ENCODE measurements at regions not wholly inside any gene's neighbourhood (a gene's known extent, or its start where the extent isn't known, plus 50 kb on each side); places are given as distances from the start of the nearest gene placed in this dataset.
"Not testable (repeated sequence)": the region's sequence is repeated elsewhere in the genome, so short reads cannot be mapped to it uniquely, and the experiment has no call there.

GRCh38 chr22:22745225-22746060, 101.0 kb downstream of the GGTLC2 start:
- DNase-seq, result peak; percentile 62

DNA sequence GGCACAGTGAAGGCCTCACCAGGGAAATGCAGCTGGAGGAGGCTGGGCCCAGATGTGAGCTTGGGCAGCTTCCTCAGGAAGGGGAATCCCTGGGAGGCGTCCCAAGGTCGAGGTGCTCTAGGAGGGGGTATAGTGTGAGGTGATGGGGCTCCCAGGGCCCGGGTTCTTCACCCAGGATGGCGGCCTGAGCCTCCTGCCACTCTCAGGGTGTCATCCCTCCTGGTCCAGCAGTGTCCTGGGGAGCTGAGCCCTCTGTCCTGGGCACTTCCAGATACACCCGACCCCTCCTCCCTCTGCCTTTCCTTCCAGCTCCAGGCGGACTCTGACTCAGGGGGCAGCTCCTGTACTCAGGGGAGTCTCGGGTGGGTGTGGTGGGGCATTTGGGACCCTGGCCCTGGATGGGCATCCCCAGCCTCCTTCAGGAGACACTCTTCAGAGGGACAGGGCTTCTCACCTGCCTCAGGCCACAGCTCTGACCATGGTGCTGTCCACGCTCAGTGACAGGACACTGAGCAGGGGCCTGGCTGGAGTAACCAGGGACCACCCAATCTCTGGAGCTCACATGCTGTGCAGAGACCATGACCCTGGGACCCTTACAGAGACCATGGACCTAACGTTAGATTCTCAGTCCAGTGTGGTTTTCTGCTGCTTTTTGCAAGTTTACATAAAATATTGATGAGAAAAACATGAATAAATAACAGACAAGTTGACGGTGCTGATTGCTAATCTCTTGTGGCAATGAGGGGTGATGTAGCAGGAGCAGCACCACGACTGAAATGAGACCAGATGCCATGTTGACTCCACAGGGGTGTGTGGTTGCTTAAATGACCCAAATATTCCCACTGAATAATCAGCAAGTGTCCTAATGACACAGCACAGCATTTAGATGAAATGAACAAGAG, 101.9 kb downstream of the GGTLC2 start:
- no peak for DNase-seq

GRCh38 chr22:22746963-22747933, 102.8 kb downstream of the GGTLC2 start:
- no peak for DNase-seq

DNA sequence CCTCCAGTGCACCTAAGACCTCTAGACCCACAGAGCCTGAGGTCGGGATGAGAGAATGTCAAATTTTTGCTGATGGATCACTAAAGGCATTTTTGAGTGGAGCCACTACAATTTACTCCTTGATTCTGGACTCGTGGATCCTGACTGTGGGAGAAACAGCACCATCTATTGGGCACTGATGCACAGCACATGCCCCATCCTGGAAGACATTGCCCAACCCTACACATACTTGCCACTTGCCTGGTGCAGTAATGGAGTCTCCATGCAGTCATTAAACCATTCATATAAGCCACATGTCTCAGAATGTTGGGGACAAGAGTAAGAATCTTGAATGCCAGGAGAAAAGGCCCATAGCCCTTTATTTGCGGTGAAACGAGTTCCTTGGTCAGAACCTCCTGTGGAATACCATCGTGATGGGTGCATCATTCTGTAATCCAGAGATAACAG, 103.9 kb downstream of the GGTLC2 start:
- DNase-seq, result peak; percentile 51

GRCh38 chr22:22748756-22749155, 104.3 kb downstream of the GGTLC2 start:
- no peak for DNase-seq

- no peak for DNase-seq
These were observed 104.8 kb downstream of the GGTLC2 start for GRCh38 chr22:22749167-22749758.

GRCh38 chr22:22750335-22751042, 106.1 kb downstream of the GGTLC2 start:
- no peak for DNase-seq

DNA sequence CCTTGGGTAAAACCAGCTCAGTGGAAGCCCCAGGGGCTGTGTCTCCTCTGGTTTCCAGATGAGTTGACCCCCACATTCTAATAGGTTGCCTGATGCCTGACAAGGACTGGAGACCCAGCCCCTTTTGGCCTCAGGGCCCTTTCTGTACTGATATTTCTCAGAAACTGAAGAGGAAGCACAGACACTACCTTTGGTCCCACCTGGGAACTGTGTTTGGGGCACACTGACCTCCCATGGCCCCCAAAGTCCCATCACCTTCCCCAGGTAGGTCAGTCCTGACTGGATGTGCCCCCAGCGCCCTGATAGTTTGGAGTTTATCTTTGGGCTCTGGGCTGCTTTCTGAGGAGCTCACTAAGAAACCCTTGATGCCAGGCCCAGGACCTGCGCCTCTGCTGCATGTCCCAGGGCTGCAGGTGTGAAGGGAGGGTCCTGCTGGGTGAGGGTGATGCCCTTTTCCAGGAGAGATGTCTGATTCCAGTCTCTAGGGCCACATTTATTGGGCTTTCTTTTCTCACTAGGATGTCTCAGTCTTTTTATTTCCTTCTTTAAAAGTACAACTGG, 106.7 kb downstream of the GGTLC2 start:
- DNase-seq, result no peak

DNA sequence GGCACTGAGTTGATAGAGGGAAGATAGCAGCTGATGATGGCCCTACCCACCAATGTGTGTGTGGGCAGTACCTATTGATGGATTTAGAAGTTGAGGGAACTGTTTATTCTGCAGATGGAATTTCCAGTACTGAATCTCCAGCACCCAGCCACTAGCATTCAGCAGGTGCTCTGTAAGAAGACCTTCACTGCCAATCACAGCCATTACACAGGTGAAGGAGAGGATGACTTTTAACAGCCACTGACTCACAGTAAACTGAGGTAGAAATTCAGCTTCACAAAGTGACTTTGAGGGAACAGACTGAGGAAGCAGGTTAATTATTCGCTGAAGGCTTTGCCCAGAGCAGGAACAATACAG, 107.8 kb downstream of the GGTLC2 start:
- DNase-seq, result no peak

- DNase-seq, result no peak
These were observed 108.4 kb downstream of the GGTLC2 start for GRCh38 chr22:22752556-22753477.

- peak; percentile 86 for DNase-seq
These were observed 109.3 kb downstream of the GGTLC2 start for GRCh38 chr22:22753526-22754267.

DNA sequence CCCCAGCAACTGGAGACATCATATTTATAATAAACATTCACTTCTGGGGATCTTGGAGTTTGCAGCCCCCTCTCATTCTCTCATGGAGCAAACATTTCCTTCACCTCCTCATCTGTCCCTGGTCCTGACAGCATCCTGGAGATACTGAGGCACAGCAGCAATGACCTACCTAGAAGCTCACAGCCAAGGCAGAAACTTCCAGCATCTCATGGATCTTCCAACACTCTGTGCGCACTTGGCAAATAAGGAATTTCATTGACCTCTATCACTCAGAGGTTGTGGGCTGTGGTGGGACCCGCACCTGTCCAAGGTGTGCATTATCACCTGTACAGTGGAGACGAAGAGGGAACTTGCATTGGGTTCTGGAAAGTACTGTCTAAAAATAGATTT, 109.8 kb downstream of the GGTLC2 start:
- no peak for DNase-seq

DNA sequence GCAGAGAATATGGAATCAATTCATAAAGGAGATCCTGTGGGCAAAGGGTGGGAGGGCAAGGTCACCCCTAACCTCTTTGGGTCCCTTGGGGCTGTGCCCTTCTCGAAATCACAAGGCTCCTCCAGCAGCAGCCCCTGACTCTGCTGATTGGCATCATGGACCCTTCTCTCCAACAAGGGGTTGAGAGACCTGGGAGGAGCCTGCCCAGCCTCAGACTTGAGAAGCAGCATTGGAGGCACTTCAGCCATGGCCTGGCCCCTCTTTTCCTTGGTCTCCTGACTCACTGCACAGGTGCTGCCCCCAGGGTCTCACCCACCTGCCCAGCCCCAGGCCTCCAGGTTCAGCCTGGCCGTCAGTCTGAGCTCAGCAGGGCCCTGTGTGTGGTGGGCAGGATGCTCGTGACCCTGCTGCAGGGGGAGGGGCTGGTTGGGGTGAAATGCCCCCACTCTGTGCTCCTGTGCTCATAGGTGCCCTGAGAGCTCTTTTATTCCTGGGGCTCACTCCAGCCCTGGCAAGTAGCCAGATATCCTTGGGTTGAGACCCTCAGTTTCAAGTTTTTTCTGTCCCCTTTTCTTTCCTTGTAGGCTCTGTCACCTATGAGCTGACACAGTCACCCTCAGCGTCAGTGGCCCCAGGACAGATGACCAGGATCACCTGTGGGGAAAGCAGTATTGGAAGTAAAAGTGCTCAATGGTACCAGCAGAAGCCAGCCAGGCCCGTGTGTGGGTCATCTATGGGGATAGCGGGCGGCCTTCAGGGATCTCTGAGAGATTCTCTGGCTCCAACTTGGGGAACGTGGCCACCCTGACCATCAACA, 110.8 kb downstream of the GGTLC2 start:
- DNase-seq, result no peak

- DNase-seq, result no peak
These were observed 111.3 kb downstream of the GGTLC2 start for GRCh38 chr22:22755778-22756100.

- no peak for DNase-seq
These were observed 111.7 kb downstream of the GGTLC2 start for GRCh38 chr22:22756109-22756508.

DNA sequence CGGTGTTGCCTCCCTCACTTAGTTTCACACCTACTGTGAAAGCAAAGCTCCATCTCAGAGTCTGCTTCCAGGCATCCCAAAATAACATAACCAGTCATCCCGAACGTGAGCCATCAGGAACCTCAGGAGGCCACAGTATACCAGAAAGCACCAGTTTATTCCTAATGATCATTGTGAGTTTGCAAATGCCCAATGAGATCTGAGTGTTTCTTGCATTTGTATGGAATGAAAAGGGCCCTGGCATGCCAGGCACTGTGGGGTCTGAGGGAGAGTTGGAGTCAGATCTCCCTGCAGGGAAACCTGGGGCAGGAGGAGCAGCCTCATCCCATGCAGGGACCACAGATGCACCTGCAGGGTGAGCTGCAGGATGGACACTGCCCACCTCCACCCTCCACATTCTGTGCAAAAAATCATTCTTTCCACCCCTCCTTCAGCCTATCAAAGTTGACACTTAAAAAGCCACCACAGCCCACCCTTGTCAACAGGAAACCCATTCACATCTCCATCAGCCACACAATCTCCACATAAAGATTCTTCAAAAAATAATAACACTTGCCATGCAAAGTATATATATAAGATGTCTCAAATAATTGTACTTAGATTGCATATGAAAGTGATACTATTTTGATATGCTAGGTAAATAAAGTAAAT, 112.3 kb downstream of the GGTLC2 start:
- DNase-seq, result not testable (repeated sequence)

- DNase-seq, result not testable (repeated sequence)
These were observed 113.8 kb downstream of the GGTLC2 start for GRCh38 chr22:22758101-22758807.

All from activated CD4-positive, alpha-beta T cell treated with anti-CD3 and anti-CD28 coated beads for 48 hours (primary cell).